K562 (cell line): ENCODE measurements at regions not wholly inside any gene's neighbourhood (a gene's known extent, or its start where the extent isn't known, plus 50 kb on each side); places are given as distances from the start of the nearest gene placed in this dataset.

Experiments
- ATAC-seq: fragments of 200-7000 bp; cut with Tn5 transposase; 3 replicates; pipeline ENCODE4 v1.9.1; 2020; ENCODE audit warnings: moderate library complexity
- BruUV-seq: library from RNA; stranded (reverse); fragments of 400-500 nt; replicated peaks from 2 replicates; lab custom pipeline; 2021; lab: Mats Ljungman, UMichigan
- CTCF ChIA-PET: fragments of 300-600 bp; formaldehyde crosslinking; extraction: SDS; loops from one replicate; lab custom pipeline; 2021; ENCODE audit warnings: low intra/inter-chr PET ratio; lab: Yijun Ruan, JAX
- POLR2A ChIA-PET: fragments of 300-600, 350-650 bp; sonication (Branson Sonifier 250); formaldehyde crosslinking; extraction: SDS; loops from one replicate; lab custom pipeline; 2021; ENCODE audit warnings: antibody characterized with exemption, inconsistent platforms; lab: Yijun Ruan, JAX
- DNase-seq, 4 experiments: peaks; one replicate each; pipeline versions ENCODE4 v3.0.0 to v3.0.0-alpha.2; 2011 to 2018; ENCODE audit warnings: low spot score in 3 of 4, mixed read lengths in 3 of 4; ENCODE audit errors: extremely low read depth in 1 of 4
- FAIRE-seq: peaks from 2 replicates; lab custom pipeline; 2011; peaks lifted over from hg19 to GRCh38; lab: Jason Lieb, UNC
- H2AFZ ChIP-seq: 2 replicates; pipeline ENCODE4 v1.6.0; 2011; ENCODE audit warnings: low read depth, low read length, control low read depth, inconsistent platforms
- H3K27ac ChIP-seq: fragments of 200-600 bp; 3 replicates; pipeline ENCODE4 v1.8.0; 2011; ENCODE audit warnings: low read depth, mild to moderate bottlenecking, control low read depth, inconsistent platforms, low read length, moderate library complexity, mixed read lengths; ENCODE audit errors: extremely low read depth
- H3K27me3 ChIP-seq, 2 experiments: fragments of 300-600 bp in 1 of 2; 2 replicates in 1 of 2; 3 replicates in 1 of 2; pipeline versions ENCODE4 v1.6.0 to v1.8.0; 2011; ENCODE audit warnings: inconsistent platforms in 2 of 2, low read length in 2 of 2, mild to moderate bottlenecking in 1 of 2, mixed read lengths in 1 of 2, moderate library complexity in 1 of 2; ENCODE audit not compliant: control insufficient read depth in 2 of 2, insufficient read depth in 2 of 2
- H3K36me3 ChIP-seq: fragments of 300-600 bp; 3 replicates; pipeline ENCODE4 v1.8.0; 2011; ENCODE audit warnings: mild to moderate bottlenecking, low read length, inconsistent platforms; ENCODE audit not compliant: control insufficient read depth, insufficient read depth
- H3K4me1 ChIP-seq, 2 experiments: fragments of 200-600 bp in 1 of 2; replicated peaks in 1 of 2; 2 replicates in 1 of 2; 3 replicates in 1 of 2; pipeline versions ENCODE4 v1.5.1 to v1.8.0; 2011; ENCODE audit warnings: inconsistent platforms in 2 of 2, low read length in 2 of 2, mild to moderate bottlenecking in 1 of 2, mixed read lengths in 1 of 2, moderate library complexity in 1 of 2; ENCODE audit not compliant: control insufficient read depth in 2 of 2, insufficient read depth in 2 of 2
- H3K4me2 ChIP-seq: 2 replicates; pipeline ENCODE4 v1.6.1; 2011; ENCODE audit warnings: low read length, control low read depth, inconsistent platforms, mixed read lengths; ENCODE audit not compliant: insufficient read depth
- H3K4me3 ChIP-seq: fragments of 200-600 bp; sonication (generic), shearing (Covaris generic); 2 replicates; pipeline ENCODE4 v1.5.1; 2016; ENCODE audit warnings: control low read depth, inconsistent platforms
- H3K79me2 ChIP-seq: fragments of 200-600 bp; 3 replicates; pipeline ENCODE4 v1.8.0; 2011; ENCODE audit warnings: low read length, inconsistent platforms; ENCODE audit not compliant: control insufficient read depth, insufficient read depth
- H3K9ac ChIP-seq, 2 experiments: 2 replicates each; pipeline versions ENCODE4 v1.6.0 to v1.6.1; 2011; ENCODE audit warnings: low read depth in 2 of 2, low read length in 2 of 2, control low read depth in 1 of 2, inconsistent platforms in 1 of 2, mild to moderate bottlenecking in 1 of 2, mixed read lengths in 1 of 2; ENCODE audit not compliant: insufficient read depth in 1 of 2
- H3K9me1 ChIP-seq: one replicate; pipeline ENCODE4 v1.6.0; 2011; ENCODE audit warnings: inconsistent platforms, mild to moderate bottlenecking, low read length, moderate library complexity; ENCODE audit not compliant: control insufficient read depth, insufficient read depth
- H3K9me3 ChIP-seq: replicated peaks from 2 replicates; pipeline ENCODE4 v1.5.1; 2011; ENCODE audit warnings: low read depth, low read length, inconsistent platforms; ENCODE audit not compliant: control insufficient read depth, insufficient read depth
- H4K20me1 ChIP-seq: replicated peaks from 2 replicates; pipeline ENCODE4 v1.6.1; 2011; ENCODE audit warnings: low read length, inconsistent platforms, mixed read lengths; ENCODE audit not compliant: control insufficient read depth, insufficient read depth
- CEBPG ChIP-seq, 3 experiments: fragments of 200-800 bp in 1 of 3; sonication (Bioruptor generic) in 1 of 3; sonication (generic) in 1 of 3; formaldehyde crosslinking in 1 of 3; IDR thresholded peaks in 2 of 3; conservative IDR thresholded peaks in 1 of 3; 2 replicates each; pipeline versions ENCODE4 v1.6.1 to v1.8.0; 2016 to 2022; ENCODE audit warnings: missing compliant biosample characterization in 2 of 3, missing genetic modification characterization in 2 of 3, mild to moderate bottlenecking in 1 of 3, missing genetic modification reagents in 1 of 3
- ZFP30 ChIP-seq: fragments of 250-450 bp; sonication (Bioruptor Pico); IDR thresholded peaks from 2 replicates; pipeline ENCODE4 v1.8.0; 2022; ENCODE audit warnings: moderate library complexity, mild to moderate bottlenecking, inconsistent platforms, borderline replicate concordance
- WGBS: fragments of 100-300 bp; shearing (Covaris generic); methylation state at CpG from one replicate; pipeline ENCODE4 v1.1.6; 2016; ENCODE audit warnings: low coverage, mixed read lengths; ENCODE audit not compliant: insufficient coverage; ENCODE audit errors: missing lambda C conversion rate; 5-methylcytosine and 5-hydroxymethylcytosine counted together
- in situ Hi-C: fragments of 300-500 bp; cut with MboI; formaldehyde crosslinking; loops from 4 replicates; pipeline ENCODE4 v1.15.0; 2018; ENCODE audit warnings: inconsistent platforms, mixed read lengths
- intact Hi-C: fragments of 100-400 bp; cut with micrococcal nuclease; formaldehyde crosslinking; loops from 2 replicates; pipeline ENCODE4 v1.14.2; 2022
- TF ChIP-seq, protein P1 (sequence below): fragments of 450-650 bp; IDR thresholded peaks from 2 replicates; pipeline ENCODE4 v1.6.1; 2018; ENCODE audit warnings: mild to moderate bottlenecking, low read depth; ENCODE audit not compliant: partially characterized antibody

DNA sequence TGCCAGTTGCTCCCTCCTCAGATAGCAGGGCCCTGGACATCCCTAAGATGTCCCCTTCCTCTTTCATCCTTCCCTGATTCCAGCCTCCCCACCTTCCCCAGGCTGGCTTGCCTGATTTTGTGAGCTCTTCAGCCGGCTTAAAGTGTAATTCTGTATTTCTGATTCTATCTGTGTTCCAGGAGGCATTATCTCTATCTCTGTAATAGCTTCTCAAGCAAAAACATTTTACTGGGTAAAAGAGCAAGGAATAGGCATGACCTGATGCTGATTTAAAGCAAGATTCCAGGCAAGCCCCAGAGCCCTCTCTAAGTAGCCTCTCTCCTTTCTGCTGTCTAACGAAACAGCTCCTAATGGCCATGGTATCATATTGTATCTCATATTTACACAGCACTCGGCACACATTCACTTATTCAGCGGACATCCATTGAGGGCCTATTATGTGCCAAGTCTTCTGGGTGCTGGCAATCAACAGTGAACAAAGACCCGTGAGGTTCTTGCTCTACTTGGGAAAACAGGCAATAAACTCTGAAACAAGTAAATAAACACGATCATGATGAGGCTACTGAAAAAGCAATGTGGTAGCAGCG, 100.9 kb upstream of the MSX2 start (continued):
- TF ChIP-seq, protein P1, sequence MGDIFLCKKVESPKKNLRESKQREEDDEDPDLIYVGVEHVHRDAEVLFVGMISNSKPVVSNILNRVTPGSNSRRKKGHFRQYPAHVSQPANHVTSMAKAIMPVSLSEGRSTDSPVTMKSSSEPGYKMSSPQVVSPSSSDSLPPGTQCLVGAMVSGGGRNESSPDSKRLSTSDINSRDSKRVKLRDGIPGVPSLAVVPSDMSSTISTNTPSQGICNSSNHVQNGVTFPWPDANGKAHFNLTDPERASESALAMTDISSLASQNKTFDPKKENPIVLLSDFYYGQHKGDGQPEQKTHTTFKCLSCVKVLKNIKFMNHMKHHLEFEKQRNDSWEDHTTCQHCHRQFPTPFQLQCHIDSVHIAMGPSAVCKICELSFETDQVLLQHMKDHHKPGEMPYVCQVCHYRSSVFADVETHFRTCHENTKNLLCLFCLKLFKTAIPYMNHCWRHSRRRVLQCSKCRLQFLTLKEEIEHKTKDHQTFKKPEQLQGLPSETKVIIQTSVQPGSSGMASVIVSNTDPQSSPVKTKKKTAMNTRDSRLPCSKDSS: no peak

DNA sequence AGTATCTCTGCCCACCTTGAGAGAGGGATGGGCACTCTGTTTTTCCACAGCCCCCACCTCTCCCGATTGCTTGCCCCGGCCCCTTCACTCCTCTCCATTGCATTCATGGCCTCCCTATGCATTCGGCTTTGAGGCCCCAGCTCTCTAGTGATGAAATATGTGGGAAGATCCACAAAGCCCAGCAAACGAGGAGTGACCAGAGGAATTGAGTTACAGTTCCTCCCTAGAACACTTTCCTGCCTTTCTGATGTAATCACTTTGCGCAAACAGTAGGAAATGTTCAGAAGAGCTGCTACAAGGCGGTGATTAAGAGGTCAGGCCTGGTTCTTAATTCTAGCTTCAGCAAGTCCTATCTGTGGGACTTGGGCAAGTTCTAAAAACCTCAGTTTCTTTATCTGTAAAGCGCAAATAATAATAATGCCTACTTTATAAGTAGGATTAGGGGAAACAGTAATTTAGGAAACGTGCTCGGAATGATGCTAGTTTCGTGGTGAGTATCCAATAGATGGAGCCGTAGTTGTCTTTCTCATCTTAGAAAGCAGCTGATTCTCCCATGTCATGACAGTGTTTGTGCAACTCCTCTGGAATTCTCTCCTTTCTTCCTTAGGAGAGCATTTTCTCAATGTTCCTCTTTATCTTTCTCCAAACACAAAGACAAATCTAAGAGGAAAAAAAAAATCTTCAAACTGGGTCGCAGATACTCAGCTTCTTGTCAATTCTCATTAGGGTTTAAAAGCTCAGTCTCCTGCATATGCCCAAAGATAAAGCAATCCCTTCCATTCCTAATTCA, 99.5 kb upstream of the MSX2 start:
- ChIA-PET CTCF (no interaction called here), POLR2A (no interaction called here)
- H3K27me3 ChIP-seq: peaks cover 2 to 25% of the 10 kb centered on the region in 2 experiments; a peak in 3 of 5 replicates
- H3K4me2 ChIP-seq: no peak overlapping the region
- intact Hi-C loops (no loop called here), in situ Hi-C loops (no loop called here)
- BruUV-seq: no TSS peak
- DNase-seq (no peak), FAIRE-seq (no peak), ATAC-seq (no peak)
- no peaks in the 10 kb centered on the region for H3K36me3 ChIP-seq
- no peaks in the 10 kb centered on the region for H3K9me1 ChIP-seq
- no peak for TF ChIP-seq ZFP30 (CRISPR knock-in tag)
- TF ChIP-seq CEBPG (CRISPR knock-in tag; IDR thresholded peaks at IDR 0.05): no peak
- peak; percentile 36 to 37; a peak in 2 of 4 replicates for TF ChIP-seq CEBPG (tag; conservative IDR thresholded peaks at IDR 0.05 in 1 of 2, IDR thresholded peaks at IDR 0.05 in 1 of 2)
- no peaks in the 10 kb centered on the region for H3K9me3 ChIP-seq
- H3K79me2 ChIP-seq: no peaks in the 10 kb centered on the region
- WGBS: 1% methylated on average over 12 of the region's 12 CpGs
- H3K9ac ChIP-seq: no peak overlapping the region
- no peaks in the 10 kb centered on the region for H4K20me1 ChIP-seq
- H3K4me3 ChIP-seq: no peak overlapping the region
- no peaks in the 10 kb centered on the region for H3K4me1 ChIP-seq
- H2AFZ ChIP-seq: no peak overlapping the region
- H3K27ac ChIP-seq: no peak overlapping the region
